Coronary artery (tissue), 2 donors: ENCODE measurements at regions not wholly inside any gene's neighbourhood (a gene's known extent, or its start where the extent isn't known, plus 50 kb on each side); places are given as distances from the start of the nearest gene placed in this dataset.

Experiments
- DNase-seq: peaks from one replicate; pipeline ENCODE4 v3.0.0-alpha.2; 2017; ENCODE audit warnings: low spot score
- H3K27ac ChIP-seq, 2 donors: fragments of 200-600 bp; sonication (generic); one replicate each; pipeline ENCODE4 v1.5.1; 2016 to 2019
- H3K4me3 ChIP-seq: fragments of 200-600 bp; sonication (generic); 2 replicates; pipeline ENCODE4 v1.5.1; 2016; ENCODE audit warnings: mild to moderate bottlenecking, moderate library complexity
- TF ChIP-seq, protein P1 (sequence below): fragments of 200-600 bp; sonication (generic); IDR thresholded peaks from one replicate; pipeline ENCODE4 v1.5.1; 2019; ENCODE audit warnings: antibody characterized with exemption

DNA sequence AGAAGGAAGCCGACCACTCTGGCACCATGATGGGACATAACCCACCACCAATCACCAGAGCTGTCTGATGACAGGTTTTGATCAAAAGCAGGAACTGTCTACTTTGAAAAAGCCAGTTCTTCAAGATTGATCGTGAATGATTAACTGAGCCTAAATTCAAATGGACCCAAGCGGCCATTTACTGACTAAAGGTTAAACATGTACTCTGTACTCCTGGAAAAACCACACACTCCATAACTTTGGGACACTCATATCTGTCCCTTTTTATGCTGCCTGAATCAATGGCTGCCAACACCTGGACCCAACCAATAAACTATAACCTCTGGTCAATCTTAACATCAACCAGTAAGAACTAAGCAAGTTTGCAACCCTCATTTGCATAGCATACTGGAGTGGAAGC lies 206.6 kb downstream of the URB2 start:
- H3K27ac ChIP-seq = no peak overlapping the region
- DNase-seq = no peak
- no peak overlapping the region for H3K4me3 ChIP-seq
- TF ChIP-seq, protein P1, sequence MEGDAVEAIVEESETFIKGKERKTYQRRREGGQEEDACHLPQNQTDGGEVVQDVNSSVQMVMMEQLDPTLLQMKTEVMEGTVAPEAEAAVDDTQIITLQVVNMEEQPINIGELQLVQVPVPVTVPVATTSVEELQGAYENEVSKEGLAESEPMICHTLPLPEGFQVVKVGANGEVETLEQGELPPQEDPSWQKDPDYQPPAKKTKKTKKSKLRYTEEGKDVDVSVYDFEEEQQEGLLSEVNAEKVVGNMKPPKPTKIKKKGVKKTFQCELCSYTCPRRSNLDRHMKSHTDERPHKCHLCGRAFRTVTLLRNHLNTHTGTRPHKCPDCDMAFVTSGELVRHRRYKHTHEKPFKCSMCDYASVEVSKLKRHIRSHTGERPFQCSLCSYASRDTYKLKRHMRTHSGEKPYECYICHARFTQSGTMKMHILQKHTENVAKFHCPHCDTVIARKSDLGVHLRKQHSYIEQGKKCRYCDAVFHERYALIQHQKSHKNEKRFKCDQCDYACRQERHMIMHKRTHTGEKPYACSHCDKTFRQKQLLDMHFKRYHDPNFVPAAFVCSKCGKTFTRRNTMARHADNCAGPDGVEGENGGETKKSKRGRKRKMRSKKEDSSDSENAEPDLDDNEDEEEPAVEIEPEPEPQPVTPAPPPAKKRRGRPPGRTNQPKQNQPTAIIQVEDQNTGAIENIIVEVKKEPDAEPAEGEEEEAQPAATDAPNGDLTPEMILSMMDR = no peak

DNA sequence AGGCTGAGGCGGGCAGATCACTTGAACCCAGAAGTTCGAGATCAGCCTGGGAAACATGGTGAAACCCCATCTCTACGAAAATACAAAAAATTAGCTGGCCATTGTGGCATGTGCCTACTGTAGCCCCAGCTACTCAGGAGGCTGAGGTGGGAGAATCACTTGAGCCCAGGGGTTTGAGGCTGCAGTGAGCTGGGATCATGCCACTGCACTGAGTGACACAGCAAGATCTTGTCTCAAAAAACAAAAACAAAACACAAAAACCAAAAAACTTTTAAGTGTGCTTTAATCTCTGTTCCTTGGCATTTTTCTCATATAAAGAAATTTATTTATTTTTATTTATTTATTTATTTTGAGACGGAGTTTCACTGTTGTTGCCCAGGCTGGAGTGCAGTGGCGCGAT lies 208.2 kb downstream of the URB2 start:
- H3K27ac ChIP-seq = no peak overlapping the region
- DNase-seq = no peak
- TF ChIP-seq, protein P1 = no peak
- no peak overlapping the region for H3K4me3 ChIP-seq

DNA sequence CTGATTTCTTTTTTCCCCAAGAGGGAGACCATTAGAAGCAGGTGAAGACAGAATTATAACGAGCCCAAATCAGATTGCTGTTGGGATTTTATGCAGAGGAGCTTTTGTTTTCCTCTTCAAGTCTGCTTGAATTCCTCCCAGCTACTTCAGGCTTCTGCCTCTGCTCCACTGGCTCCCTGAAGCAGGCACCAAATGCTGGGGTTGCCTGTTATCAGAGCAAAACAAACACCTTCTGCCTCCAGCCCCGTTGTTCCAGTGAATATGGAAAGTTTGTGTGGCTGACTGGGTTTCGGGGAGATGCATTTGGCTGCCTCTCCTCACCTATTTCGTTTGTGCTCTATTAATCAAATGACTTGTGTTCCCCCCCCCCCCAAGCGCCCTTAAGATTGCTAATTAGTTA lies 209.2 kb downstream of the URB2 start:
- H3K27ac ChIP-seq = no peak overlapping the region
- TF ChIP-seq, protein P1 = no peak
- no peak for DNase-seq
- H3K4me3 ChIP-seq = no peak overlapping the region

DNA sequence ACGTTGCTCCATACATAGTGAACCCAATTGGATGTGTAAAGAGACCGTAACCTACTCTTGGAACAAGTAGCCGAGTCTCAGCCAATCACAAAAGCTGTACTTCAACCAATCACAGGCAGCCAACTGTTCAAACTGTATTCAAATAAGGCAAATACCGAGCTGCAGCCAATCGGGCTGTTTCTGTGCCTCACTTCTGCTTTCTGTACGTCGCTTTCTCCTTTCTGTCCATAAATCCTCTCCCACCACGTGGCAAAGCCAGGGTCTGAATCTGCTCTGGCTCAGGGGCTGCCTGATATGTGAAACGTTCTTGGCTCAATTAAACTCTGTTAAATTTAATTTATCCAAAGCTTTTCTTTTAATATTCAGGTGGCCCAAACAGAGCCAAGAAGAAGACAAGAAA lies 210.3 kb downstream of the URB2 start:
- H3K4me3 ChIP-seq = no peak overlapping the region
- no peak for DNase-seq
- TF ChIP-seq, protein P1 = no peak
- H3K27ac ChIP-seq = no peak overlapping the region

DNA sequence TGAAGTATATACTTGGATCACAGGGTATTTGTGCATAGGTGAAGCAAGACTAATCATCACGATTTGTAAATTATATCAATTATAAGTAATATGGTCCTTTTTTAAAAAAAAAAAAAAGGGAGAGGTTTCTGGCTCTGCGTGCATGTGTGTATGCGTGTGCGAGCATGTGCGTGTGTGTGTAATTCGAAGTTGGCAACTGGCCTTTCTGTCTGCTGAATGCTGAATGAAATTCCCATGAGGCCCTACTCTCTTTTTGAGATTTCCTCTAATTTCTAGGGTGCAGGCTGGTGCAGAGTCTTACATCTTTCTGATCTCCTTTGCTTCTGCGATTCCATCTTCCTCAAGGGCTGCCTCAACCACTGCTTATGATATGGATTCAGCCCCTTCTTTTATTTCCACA lies 212.2 kb downstream of the URB2 start:
- no peak overlapping the region for H3K4me3 ChIP-seq
- TF ChIP-seq, protein P1 = no peak
- no peak for DNase-seq
- H3K27ac ChIP-seq = no peak overlapping the region

DNA sequence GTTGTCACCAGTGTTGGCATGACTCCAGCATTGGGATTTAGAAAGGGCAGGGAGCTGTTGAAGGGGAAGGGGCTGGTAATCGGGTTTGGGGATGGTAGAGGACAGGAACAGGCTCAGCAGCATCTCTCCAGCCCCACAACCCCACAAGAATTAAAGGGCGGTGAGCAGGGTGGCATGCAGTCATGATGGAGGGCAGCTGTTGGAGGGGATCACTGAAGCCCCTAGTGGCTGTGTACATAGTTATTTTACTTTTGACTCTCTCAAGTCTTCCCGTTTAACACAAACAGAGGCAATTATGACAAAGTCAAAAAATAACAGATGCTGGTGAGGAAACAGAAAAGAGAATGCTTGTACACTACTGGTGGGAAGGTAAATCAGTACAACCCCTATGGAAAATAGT lies 213.8 kb downstream of the URB2 start:
- Histone ChIP-seq H3K4me3 (no peak overlapping the region), H3K27ac (no peak overlapping the region)
- no peak for DNase-seq
- TF ChIP-seq, protein P1 = no peak

DNA sequence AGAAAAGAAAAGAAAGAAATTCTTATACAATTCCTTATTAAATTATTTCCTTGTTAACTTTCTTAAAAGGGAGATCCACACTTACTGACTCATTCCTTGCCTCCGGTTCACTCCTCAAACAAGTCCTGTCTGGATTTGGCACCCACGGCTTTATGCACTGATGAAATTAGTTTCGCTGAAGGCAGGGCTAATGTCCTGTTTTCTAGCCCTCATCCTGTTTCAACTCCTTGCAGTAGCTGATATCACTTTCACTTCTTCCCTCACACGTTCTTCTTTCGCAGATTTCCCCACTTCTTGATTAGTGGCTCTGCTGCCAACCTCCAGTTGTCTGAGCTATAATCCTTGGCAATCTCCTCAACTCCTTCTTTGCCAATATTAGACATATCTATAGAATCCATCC lies 215.2 kb downstream of the URB2 start:
- no peak for DNase-seq
- Histone ChIP-seq H3K4me3 (no peak overlapping the region), H3K27ac (no peak overlapping the region)
- TF ChIP-seq, protein P1 = no peak
